Astrocyte of the cerebellum (primary cell): ENCODE measurements at regions not wholly inside any gene's neighbourhood (a gene's known extent, or its start where the extent isn't known, plus 50 kb on each side); places are given as distances from the start of the nearest gene placed in this dataset.

Experiments
- DNase-seq: peaks from one replicate; pipeline ENCODE4 v3.0.0-alpha.2; 2011; ENCODE audit warnings: low read depth
- H3K4me3 ChIP-seq: 2 replicates; pipeline ENCODE4 v1.5.1; 2011; ENCODE audit warnings: mild to moderate bottlenecking, low read depth, low read length, moderate library complexity
- in situ Hi-C: cut with HindIII; loops from 2 replicates; pipeline ENCODE4 v1.10.0; 2017; ENCODE audit warnings: low sequenced_read_pairs
- TF ChIP-seq, protein P1 (sequence below): IDR thresholded peaks from 2 replicates; pipeline ENCODE4 v1.5.1; 2012; ENCODE audit warnings: low read length, low read depth, moderate library complexity, mild to moderate bottlenecking; ENCODE audit errors: missing control alignments

DNA sequence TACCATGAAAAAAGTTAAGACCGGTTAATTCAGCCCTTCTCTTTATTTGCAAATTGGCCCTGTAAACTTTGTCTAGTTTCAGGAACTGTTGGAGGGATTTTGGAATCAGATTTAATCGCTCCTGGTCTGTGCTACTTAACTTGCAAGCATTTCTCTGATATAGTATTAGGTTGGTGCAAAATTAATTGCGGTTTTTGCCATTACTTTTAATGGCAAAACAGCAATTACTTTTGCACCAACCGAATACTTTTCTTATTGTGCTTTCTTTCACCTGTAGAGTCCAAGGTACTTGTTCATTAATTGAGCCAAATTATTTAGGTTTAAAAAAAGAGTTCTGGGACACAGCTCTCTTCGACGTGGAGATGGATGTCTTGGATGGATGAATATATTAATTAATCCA lies 92.8 kb upstream of the HNRNPU start:
- no peak overlapping the region for H3K4me3 ChIP-seq
- DNase-seq: no peak
- TF ChIP-seq, protein P1, sequence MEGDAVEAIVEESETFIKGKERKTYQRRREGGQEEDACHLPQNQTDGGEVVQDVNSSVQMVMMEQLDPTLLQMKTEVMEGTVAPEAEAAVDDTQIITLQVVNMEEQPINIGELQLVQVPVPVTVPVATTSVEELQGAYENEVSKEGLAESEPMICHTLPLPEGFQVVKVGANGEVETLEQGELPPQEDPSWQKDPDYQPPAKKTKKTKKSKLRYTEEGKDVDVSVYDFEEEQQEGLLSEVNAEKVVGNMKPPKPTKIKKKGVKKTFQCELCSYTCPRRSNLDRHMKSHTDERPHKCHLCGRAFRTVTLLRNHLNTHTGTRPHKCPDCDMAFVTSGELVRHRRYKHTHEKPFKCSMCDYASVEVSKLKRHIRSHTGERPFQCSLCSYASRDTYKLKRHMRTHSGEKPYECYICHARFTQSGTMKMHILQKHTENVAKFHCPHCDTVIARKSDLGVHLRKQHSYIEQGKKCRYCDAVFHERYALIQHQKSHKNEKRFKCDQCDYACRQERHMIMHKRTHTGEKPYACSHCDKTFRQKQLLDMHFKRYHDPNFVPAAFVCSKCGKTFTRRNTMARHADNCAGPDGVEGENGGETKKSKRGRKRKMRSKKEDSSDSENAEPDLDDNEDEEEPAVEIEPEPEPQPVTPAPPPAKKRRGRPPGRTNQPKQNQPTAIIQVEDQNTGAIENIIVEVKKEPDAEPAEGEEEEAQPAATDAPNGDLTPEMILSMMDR: no peak
- in situ Hi-C loops: no loop called here

DNA sequence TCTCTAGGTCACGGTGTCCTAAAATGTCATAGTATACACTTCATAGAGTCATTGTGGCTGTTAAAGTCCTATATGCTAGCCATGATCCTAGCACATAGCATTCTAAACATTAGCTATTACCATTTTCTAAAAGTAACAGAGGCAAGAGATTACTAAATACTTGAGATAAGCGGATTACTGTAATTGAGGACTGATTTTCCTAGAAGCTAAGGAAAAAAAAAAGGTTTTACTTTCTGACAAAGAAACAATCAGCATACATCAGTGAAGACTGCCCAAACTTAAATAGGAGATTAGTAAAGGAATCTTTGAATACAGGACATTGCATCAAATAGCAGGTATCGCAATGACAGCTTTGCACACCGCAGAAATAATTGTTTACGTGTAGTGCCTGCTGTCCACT lies 91.3 kb upstream of the HNRNPU start:
- no peak overlapping the region for H3K4me3 ChIP-seq
- TF ChIP-seq, protein P1: no peak
- in situ Hi-C loops: no loop called here
- DNase-seq: no peak

DNA sequence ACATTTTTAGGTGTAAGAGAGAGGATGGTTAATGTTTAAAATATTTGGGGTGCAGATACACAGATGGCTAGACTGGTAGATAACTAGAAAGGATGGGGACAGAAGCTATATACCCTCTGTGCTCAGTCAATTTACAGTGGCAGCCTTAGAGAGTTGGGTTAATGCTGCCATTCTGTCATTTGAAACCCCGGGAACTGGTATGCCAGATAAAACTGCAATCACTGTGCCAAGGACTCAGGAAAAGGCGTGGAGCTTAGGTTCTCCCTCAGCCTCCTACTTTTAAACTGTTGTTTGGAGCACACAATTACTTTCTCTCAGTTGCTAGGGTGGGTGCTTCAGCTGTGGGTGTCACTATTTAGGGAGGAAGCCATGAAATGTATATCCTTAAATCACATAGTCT lies 90.0 kb upstream of the HNRNPU start:
- DNase-seq: no peak
- TF ChIP-seq, protein P1: no peak
- in situ Hi-C loops: no loop called here
- H3K4me3 ChIP-seq: no peak overlapping the region

DNA sequence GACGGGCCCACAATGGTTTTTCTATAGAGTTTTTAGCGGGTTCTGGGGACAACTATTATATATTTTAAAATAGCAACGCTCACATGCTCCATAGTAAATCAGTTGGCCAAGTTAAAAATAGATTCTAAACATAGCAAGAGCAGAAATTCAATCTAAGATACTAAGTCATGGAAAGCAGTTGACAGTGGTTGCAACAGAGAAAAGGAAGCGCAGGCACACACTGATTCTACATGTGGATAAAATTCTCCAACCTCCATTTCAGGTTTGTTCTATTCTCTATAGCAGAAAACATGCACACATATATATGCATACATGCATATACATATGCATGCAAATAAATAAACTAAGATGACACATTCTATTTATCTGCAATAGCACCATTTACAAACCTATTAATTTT lies 89.6 kb upstream of the HNRNPU start:
- TF ChIP-seq, protein P1: no peak
- in situ Hi-C loops: no loop called here

DNA sequence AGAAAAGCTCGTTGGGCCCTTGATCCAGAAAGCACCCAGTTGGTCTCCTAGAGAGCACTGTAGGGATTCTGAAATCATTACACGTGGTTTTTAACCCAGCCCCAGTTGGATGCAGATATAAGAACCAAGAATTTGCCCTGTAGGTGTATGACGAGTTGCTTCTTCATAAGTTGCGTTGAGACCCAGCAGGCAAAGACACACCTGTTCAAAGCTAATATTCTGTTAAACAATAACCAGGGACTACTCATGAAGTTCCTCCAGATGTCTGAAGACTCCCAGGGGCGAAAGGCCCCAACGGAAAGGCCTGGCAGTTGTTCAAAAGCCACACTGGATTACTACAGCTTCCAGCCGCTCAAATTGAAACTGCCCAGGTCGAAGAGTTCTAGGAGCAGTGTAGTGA lies 88.6 kb upstream of the HNRNPU start:
- in situ Hi-C loops: no loop called here
- DNase-seq: no peak
- TF ChIP-seq, protein P1: no peak
- H3K4me3 ChIP-seq: no peak overlapping the region

More for the DNA sequence above, 89.6 kb upstream of the HNRNPU start:
- H3K4me3 ChIP-seq: no peak overlapping the region
- DNase-seq: no peak

DNA sequence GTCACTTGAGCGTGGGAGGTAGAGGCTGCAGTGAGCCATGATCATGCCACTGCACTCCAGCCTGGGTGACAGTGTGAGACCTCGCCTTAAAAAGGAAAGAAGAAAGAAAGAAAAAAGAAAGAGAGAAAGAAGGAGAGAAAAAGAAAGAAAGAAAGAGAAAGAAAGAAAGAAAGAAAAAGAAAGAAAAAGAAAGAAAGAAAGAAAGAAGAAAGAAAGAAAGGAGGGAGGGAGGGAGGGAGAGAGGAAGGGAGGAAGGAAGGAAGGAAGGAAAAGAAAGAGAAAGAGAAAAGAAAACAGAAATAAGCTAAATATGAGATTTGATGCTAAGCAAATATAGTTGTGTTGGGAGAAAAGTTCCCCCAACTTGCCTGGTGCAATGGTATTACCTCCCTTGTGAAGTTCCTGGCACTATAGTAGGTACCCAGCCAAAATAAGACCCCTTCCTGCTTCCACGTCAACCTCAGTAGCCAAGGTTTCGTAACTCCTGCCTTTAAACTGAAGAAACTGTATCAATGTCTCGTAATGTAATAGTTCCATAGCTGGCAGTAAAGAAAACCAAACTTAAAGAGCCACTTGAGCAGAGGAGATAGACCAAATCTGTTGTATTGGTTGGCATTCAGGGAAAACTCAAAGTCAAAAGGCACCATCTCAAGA lies 88.1 kb upstream of the HNRNPU start:
- no peak for DNase-seq
- in situ Hi-C loops: no loop called here
- H3K4me3 ChIP-seq: no peak overlapping the region
- TF ChIP-seq, protein P1: no peak
